ENCODE measurements at regions not wholly inside any gene's neighbourhood (a gene's known extent, or its start where the extent isn't known, plus 50 kb on each side); places are given as distances from the start of the nearest gene placed in this dataset.
"Not testable (repeated sequence)": the region's sequence is repeated elsewhere in the genome, so short reads cannot be mapped to it uniquely, and the experiment has no call there.

DNA sequence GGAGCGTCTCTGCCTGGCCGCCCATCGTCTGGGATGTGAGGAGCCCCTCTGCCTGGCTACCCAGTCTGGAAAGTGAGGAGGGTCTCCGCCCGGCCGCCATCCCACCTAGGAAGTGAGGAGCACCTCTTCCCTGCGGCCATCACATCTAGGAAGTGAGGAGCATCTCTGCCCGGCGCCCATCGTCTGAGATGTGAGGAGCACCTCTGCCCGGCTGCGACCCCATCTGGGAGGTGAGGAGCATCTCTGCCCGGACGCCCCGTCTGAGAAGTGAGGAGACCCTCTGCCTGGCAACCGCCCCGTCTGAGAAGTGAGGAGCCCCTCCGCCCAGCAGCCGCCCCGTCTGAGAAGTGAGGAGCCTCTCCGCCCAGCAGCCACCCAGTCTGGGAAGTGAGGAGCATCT is 84.5 kb downstream of the IDS start:
- TF ChIP-seq, protein P1, sequence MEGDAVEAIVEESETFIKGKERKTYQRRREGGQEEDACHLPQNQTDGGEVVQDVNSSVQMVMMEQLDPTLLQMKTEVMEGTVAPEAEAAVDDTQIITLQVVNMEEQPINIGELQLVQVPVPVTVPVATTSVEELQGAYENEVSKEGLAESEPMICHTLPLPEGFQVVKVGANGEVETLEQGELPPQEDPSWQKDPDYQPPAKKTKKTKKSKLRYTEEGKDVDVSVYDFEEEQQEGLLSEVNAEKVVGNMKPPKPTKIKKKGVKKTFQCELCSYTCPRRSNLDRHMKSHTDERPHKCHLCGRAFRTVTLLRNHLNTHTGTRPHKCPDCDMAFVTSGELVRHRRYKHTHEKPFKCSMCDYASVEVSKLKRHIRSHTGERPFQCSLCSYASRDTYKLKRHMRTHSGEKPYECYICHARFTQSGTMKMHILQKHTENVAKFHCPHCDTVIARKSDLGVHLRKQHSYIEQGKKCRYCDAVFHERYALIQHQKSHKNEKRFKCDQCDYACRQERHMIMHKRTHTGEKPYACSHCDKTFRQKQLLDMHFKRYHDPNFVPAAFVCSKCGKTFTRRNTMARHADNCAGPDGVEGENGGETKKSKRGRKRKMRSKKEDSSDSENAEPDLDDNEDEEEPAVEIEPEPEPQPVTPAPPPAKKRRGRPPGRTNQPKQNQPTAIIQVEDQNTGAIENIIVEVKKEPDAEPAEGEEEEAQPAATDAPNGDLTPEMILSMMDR (IDR thresholded peaks at IDR 0.05): not testable (repeated sequence)
- TF ChIP-seq POLR2A (IDR thresholded peaks at IDR 0.05): not testable (repeated sequence)
